ENCODE measurements at regions not wholly inside any gene's neighbourhood (a gene's known extent, or its start where the extent isn't known, plus 50 kb on each side); places are given as distances from the start of the nearest gene placed in this dataset.

GRCh38 chr6:43945768-43946080, 175.7 kb downstream of the VEGFA start:
- no peak for ATAC-seq
- Histone ChIP-seq H2AFZ (ENCODE audit: low read depth, low read length) (peak overlapping the region; percentile 66), H3K4me1 (replicated peaks in 1 of 2; ENCODE audit: control insufficient read depth in 2 of 2, insufficient read depth in 2 of 2, low read length in 2 of 2) (peaks cover 13 to 47% of the 10 kb centered on the region in 2 experiments; a peak in 4 of 5 replicates), H3K36me3 (ENCODE audit: control insufficient read depth, insufficient read depth, low read length) (no peaks in the 10 kb centered on the region), H3K27me3 (ENCODE audit: control insufficient read depth in 2 of 2, insufficient read depth in 2 of 2, low read length in 2 of 2) (no peaks in the 10 kb centered on the region), H3K9me3 (replicated peaks; ENCODE audit: control insufficient read depth, insufficient read depth, low read depth, low read length) (peaks cover 10% of the 10 kb centered on the region; the same call in 1 of the 2 replicates), H3K4me3 (no peak overlapping the region), H4K20me1 (replicated peaks; ENCODE audit: control insufficient read depth, insufficient read depth, low read length) (no peaks in the 10 kb centered on the region), H3K9ac (ENCODE audit: insufficient read depth in 1 of 2, low read depth in 2 of 2, low read length in 2 of 2) (no peak overlapping the region), H3K4me2 (ENCODE audit: insufficient read depth, low read length) (no peak overlapping the region), H3K9me1 (ENCODE audit: control insufficient read depth, insufficient read depth, low read length) (no peaks in the 10 kb centered on the region), H3K27ac (ENCODE audit: extremely low read depth, low read depth, low read length) (peak overlapping the region; percentile 72), H3K79me2 (ENCODE audit: control insufficient read depth, insufficient read depth, low read length) (no peaks in the 10 kb centered on the region)
- DNase-seq (ENCODE audit: extremely low read depth in 1 of 4, low spot score in 3 of 4) = no peak
- BruUV-seq (replicated peaks) = no TSS peak
- intact Hi-C loops (cut with micrococcal nuclease) (loop anchor here (2.0 to 5.0 kb wide), 2 partner anchors 35 to 103 kb away; no protein-coding TSS in a partner anchor), in situ Hi-C loops (cut with MboI) (no loop called here)
- POLR2A ChIA-PET = interaction anchor here (1.2 to 1.7 kb wide), 2 partner anchors 9 to 17 kb away, joined by 4 to 6 read pairs; no protein-coding TSS in a partner anchor
- CTCF ChIA-PET (ENCODE audit: low intra/inter-chr PET ratio) = no interaction called here
- WGBS (ENCODE audit: insufficient coverage, low coverage, missing lambda C conversion rate) = 60% methylated on average over 2 of the region's 2 CpGs
- FAIRE-seq = no peak
- TF ChIP-seq TOE1 (IDR thresholded peaks at IDR 0.05; ENCODE audit: borderline replicate concordance) (no peak), TOE1 (CRISPR knock-in tag; IDR thresholded peaks at IDR 0.05; ENCODE audit: borderline replicate concordance, low read depth) (no peak), CHD7 (IDR thresholded peaks at IDR 0.05; ENCODE audit: low read depth, low read length) (no peak), TCFL5 (CRISPR knock-in tag; conservative IDR thresholded peaks at IDR 0.05) (no peak), CBX3 (IDR thresholded peaks at IDR 0.05; ENCODE audit: borderline replicate concordance in 1 of 2, low read length in 2 of 2) (0 out of 3 replicates have a peak, but pooled peaks of 1 of the 2 experiments have one; percentile 35), AFF1 (IDR thresholded peaks at IDR 0.05; ENCODE audit: low read depth in 1 of 2, partially characterized antibody in 2 of 2) (no peak), FOXP1 (CRISPR knock-in tag; IDR thresholded peaks at IDR 0.05) (0 out of 2 replicates have a peak, but pooled peaks have one; percentile 30)

All from K562 (cell line).